Sigmoid colon (tissue), 6 donors: ENCODE measurements at regions not wholly inside any gene's neighbourhood (a gene's known extent, or its start where the extent isn't known, plus 50 kb on each side); places are given as distances from the start of the nearest gene placed in this dataset.
"Not testable (repeated sequence)": the region's sequence is repeated elsewhere in the genome, so short reads cannot be mapped to it uniquely, and the experiment has no call there.

Source experiments
- DNase-seq: peaks from one replicate; pipeline ENCODE4 v3.0.0-alpha.2; 2019
- H3K27ac ChIP-seq, 4 donors: fragments of 200-600 bp; sonication (generic); one replicate each; pipeline ENCODE4 v1.5.1; 2016 to 2019; ENCODE audit warnings: mild to moderate bottlenecking in 1 of 4
- H3K27me3 ChIP-seq, 3 donors: fragments of 200-600 bp; sonication (generic); one replicate each; pipeline ENCODE4 v1.5.1; 2019; ENCODE audit warnings: mild to moderate bottlenecking in 1 of 3
- H3K36me3 ChIP-seq, 4 donors: fragments of 200-600 bp; sonication (generic); one replicate each; pipeline ENCODE4 v1.5.1; 2016 to 2019
- H3K4me1 ChIP-seq, 4 donors: fragments of 200-600 bp; sonication (generic); one replicate each; pipeline ENCODE4 v1.5.1; 2017 to 2019
- H3K4me3 ChIP-seq, 4 donors: fragments of 200-600 bp; sonication (generic); one replicate each; pipeline ENCODE4 v1.5.1; 2017 to 2019; ENCODE audit warnings: mild to moderate bottlenecking in 2 of 4, moderate library complexity in 1 of 4
- H3K9me3 ChIP-seq, 4 donors: fragments of 200-600 bp in 3 of 4; sonication (generic) in 3 of 4; one replicate each; pipeline versions ENCODE4 v1.5.1 to v1.6.1; 2013 to 2019
- CTCF ChIP-seq, 4 experiments: fragments of 450-650 bp in 3 of 4; fragments of 200-600 bp in 1 of 4; IDR thresholded peaks; one replicate each; pipeline ENCODE4 v1.5.1; 2016 to 2019; ENCODE audit warnings: antibody characterized with exemption in 4 of 4, mild to moderate bottlenecking in 3 of 4, moderate library complexity in 2 of 4
- EP300 ChIP-seq, 4 donors: sonication (generic); formaldehyde crosslinking; IDR thresholded peaks; one replicate each; pipeline ENCODE4 v1.6.1; 2017; ENCODE audit warnings: antibody characterized with exemption in 4 of 4
- POLR2A ChIP-seq, 2 donors: fragments of 450-650 bp; IDR thresholded peaks; one replicate each; pipeline ENCODE4 v1.6.1; 2016; ENCODE audit warnings: antibody characterized with exemption in 2 of 2, mild to moderate bottlenecking in 2 of 2, moderate library complexity in 2 of 2
- POLR2AphosphoS5 ChIP-seq, 4 donors: sonication (generic); formaldehyde crosslinking; IDR thresholded peaks; one replicate each; pipeline ENCODE4 v1.6.1; 2017; ENCODE audit warnings: antibody characterized with exemption in 4 of 4
- WGBS, 2 donors: extraction: QIAGEN DNeasy Blood & Tissue Kit; methylation state at CpG; one replicate each; pipeline ENCODE4 v1.1.7; 2013; 5-methylcytosine and 5-hydroxymethylcytosine counted together
- intact Hi-C: fragments of 100-400 bp; cut with DNase I; formaldehyde crosslinking; loops from one replicate; pipeline ENCODE4 v1.15.1; 2023
- donor health status: healthy with polysubstance abuse.
- donor health status: healthy.

GRCh38 chr2:36168115-36168514 is 187.5 kb upstream of the CRIM1 start:
- DNase-seq: no peak
- no peak overlapping the region for H3K27ac ChIP-seq
- no peaks in the 10 kb centered on the region for H3K4me1 ChIP-seq
- H3K36me3 ChIP-seq: no peaks in the 10 kb centered on the region
- no peak for TF ChIP-seq POLR2A (IDR thresholded peaks at IDR 0.05)
- no peak for TF ChIP-seq CTCF (IDR thresholded peaks at IDR 0.05)
- no peak for TF ChIP-seq EP300 (IDR thresholded peaks at IDR 0.05)
- no peak for TF ChIP-seq POLR2AphosphoS5 (IDR thresholded peaks at IDR 0.05)
- H3K4me3 ChIP-seq: no peak overlapping the region
- H3K9me3 ChIP-seq: no peaks in the 10 kb centered on the region
- WGBS, 2 donors: 69 to 77% methylated on average over 2 of the region's 2 CpGs
- no peaks in the 10 kb centered on the region for H3K27me3 ChIP-seq
- intact Hi-C loops: no loop called here

DNA sequence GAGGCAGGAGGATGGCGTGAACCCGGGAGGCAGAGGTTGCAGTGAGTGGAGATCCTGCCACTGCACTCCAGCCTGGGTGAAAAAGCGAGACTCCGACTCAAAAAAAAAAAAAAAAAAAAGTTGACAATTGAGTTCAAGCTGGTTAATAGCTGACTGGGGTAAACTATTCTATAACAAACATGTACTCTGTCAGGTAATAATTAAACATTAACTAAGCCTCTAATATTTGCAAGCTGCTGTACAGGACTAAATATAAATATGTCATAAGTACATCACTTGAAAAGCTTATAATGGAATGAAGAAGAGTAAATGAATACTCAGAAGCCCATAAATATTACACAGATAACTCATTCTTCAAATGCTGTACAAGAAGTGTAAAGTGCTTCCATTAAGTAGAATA is 190.4 kb upstream of the CRIM1 start:
- no peaks in the 10 kb centered on the region for H3K36me3 ChIP-seq
- H3K4me3 ChIP-seq: no peak overlapping the region
- intact Hi-C loops: no loop called here
- no peaks in the 10 kb centered on the region for H3K9me3 ChIP-seq
- WGBS, 2 donors: 83 to 90% methylated on average over 4 of the region's 4 CpGs
- H3K4me1 ChIP-seq: no peaks in the 10 kb centered on the region
- TF ChIP-seq EP300 (IDR thresholded peaks at IDR 0.05) (no peak), POLR2A (IDR thresholded peaks at IDR 0.05) (no peak), CTCF (IDR thresholded peaks at IDR 0.05) (no peak), POLR2AphosphoS5 (IDR thresholded peaks at IDR 0.05) (no peak)
- no peak for DNase-seq
- no peak overlapping the region for H3K27ac ChIP-seq
- H3K27me3 ChIP-seq: no peaks in the 10 kb centered on the region

- WGBS, 2 donors: 82 to 88% methylated on average over 3 of the region's 3 CpGs
Measured at GRCh38 chr2:36163520-36164254, 191.9 kb upstream of the CRIM1 start.

DNA sequence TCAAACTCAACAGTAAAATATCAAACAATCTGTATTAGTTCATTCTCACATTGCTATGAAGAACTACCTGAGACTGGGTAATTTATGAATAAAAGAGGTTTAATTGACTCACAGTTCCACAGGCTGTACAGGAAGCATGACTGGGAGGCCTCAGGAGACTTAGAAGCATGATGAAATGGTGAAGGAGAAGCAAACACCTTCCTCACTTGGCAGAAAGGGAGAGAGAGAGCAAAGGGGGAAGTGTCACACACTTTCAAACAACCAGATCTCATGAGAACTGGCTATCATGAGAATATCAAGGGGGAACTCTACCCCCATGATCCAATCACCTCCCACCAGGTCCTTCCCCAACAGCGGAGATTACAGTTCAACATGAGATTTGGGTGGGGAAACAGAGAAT is 198.5 kb upstream of the CRIM1 start:
- H3K27ac ChIP-seq, DNase-seq, H3K4me3 ChIP-seq, H3K4me1 ChIP-seq, H3K36me3 ChIP-seq, intact Hi-C loops, H3K9me3 ChIP-seq, H3K27me3 ChIP-seq: not testable (repeated sequence)
- WGBS, 2 donors: 93 to 98% methylated on average over 1 of the region's 1 CpG

More at GRCh38 chr2:36163520-36164254, 191.9 kb upstream of the CRIM1 start:
- Histone ChIP-seq H3K36me3 (no peaks in the 10 kb centered on the region), H3K27me3 (no peaks in the 10 kb centered on the region), H3K9me3 (no peaks in the 10 kb centered on the region), H3K4me3 (no peak overlapping the region), H3K4me1 (no peaks in the 10 kb centered on the region), H3K27ac (no peak overlapping the region)
- no peak for TF ChIP-seq EP300 (IDR thresholded peaks at IDR 0.05)
- TF ChIP-seq POLR2AphosphoS5 (IDR thresholded peaks at IDR 0.05): no peak
- no peak for TF ChIP-seq CTCF (IDR thresholded peaks at IDR 0.05)
- DNase-seq: no peak
- intact Hi-C loops: no loop called here

- no peaks in the 10 kb centered on the region for H3K9me3 ChIP-seq
- TF ChIP-seq EP300 (IDR thresholded peaks at IDR 0.05) (no peak), CTCF (IDR thresholded peaks at IDR 0.05) (no peak), POLR2A (IDR thresholded peaks at IDR 0.05) (no peak), POLR2AphosphoS5 (IDR thresholded peaks at IDR 0.05) (no peak)
- H3K27me3 ChIP-seq: no peaks in the 10 kb centered on the region
- WGBS, 2 donors: 76 to 77% methylated on average over 4 of the region's 4 CpGs
- intact Hi-C loops: no loop called here
- no peak overlapping the region for H3K27ac ChIP-seq
- DNase-seq: no peak
- no peaks in the 10 kb centered on the region for H3K36me3 ChIP-seq
- H3K4me3 ChIP-seq: no peak overlapping the region
- H3K4me1 ChIP-seq: no peaks in the 10 kb centered on the region
Measured at GRCh38 chr2:36147670-36148390, 207.7 kb upstream of the CRIM1 start.
